ENCODE measurements at regions not wholly inside any gene's neighbourhood (a gene's known extent, or its start where the extent isn't known, plus 50 kb on each side); places are given as distances from the start of the nearest gene placed in this dataset.

- no peak for ATAC-seq
- TF ChIP-seq BACH2 (CRISPR knock-in tag; IDR thresholded peaks at IDR 0.05; ENCODE audit: borderline replicate concordance) (no peak), TSHZ2 (CRISPR knock-in tag; IDR thresholded peaks at IDR 0.05) (no peak), OSR1 (CRISPR knock-in tag; IDR thresholded peaks at IDR 0.05) (no peak), ZNF8 (CRISPR knock-in tag; IDR thresholded peaks at IDR 0.05) (no peak), GLIS3 (CRISPR knock-in tag; IDR thresholded peaks at IDR 0.05) (no peak), ZFP3 (CRISPR knock-in tag; IDR thresholded peaks at IDR 0.05) (no peak), RARB (CRISPR knock-in tag; IDR thresholded peaks at IDR 0.05) (no peak), SNAI2 (CRISPR knock-in tag; IDR thresholded peaks at IDR 0.05) (no peak), TCF4 (CRISPR knock-in tag; IDR thresholded peaks at IDR 0.05; ENCODE audit: borderline replicate concordance) (no peak)
- TF ChIP-seq, protein P1, sequence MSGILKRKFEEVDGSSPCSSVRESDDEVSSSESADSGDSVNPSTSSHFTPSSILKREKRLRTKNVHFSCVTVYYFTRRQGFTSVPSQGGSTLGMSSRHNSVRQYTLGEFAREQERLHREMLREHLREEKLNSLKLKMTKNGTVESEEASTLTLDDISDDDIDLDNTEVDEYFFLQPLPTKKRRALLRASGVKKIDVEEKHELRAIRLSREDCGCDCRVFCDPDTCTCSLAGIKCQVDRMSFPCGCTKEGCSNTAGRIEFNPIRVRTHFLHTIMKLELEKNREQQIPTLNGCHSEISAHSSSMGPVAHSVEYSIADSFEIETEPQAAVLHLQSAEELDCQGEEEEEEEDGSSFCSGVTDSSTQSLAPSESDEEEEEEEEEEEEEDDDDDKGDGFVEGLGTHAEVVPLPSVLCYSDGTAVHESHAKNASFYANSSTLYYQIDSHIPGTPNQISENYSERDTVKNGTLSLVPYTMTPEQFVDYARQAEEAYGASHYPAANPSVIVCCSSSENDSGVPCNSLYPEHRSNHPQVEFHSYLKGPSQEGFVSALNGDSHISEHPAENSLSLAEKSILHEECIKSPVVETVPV (CRISPR knock-in tag; IDR thresholded peaks at IDR 0.05), result no peak
- TF ChIP-seq, protein P2, sequence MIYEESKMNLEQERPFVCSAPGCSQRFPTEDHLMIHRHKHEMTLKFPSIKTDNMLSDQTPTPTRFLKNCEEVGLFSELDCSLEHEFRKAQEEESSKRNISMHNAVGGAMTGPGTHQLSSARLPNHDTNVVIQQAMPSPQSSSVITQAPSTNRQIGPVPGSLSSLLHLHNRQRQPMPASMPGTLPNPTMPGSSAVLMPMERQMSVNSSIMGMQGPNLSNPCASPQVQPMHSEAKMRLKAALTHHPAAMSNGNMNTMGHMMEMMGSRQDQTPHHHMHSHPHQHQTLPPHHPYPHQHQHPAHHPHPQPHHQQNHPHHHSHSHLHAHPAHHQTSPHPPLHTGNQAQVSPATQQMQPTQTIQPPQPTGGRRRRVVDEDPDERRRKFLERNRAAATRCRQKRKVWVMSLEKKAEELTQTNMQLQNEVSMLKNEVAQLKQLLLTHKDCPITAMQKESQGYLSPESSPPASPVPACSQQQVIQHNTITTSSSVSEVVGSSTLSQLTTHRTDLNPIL (CRISPR knock-in tag; IDR thresholded peaks at IDR 0.05; ENCODE audit: low read depth), result no peak
Measured at GRCh38 chr18:78621141-78621755, 358.4 kb upstream of the SALL3 start.

GRCh38 chr18:78622251-78622906 lies 357.2 kb upstream of the SALL3 start:
- ATAC-seq, result no peak
- TF ChIP-seq ZNF70 (CRISPR knock-in tag; IDR thresholded peaks at IDR 0.05), result no peak
- no peak for TF ChIP-seq ARNTL (CRISPR knock-in tag; IDR thresholded peaks at IDR 0.05; ENCODE audit: borderline replicate concordance, low read depth)
- TF ChIP-seq RARB (CRISPR knock-in tag; IDR thresholded peaks at IDR 0.05), result no peak

DNA sequence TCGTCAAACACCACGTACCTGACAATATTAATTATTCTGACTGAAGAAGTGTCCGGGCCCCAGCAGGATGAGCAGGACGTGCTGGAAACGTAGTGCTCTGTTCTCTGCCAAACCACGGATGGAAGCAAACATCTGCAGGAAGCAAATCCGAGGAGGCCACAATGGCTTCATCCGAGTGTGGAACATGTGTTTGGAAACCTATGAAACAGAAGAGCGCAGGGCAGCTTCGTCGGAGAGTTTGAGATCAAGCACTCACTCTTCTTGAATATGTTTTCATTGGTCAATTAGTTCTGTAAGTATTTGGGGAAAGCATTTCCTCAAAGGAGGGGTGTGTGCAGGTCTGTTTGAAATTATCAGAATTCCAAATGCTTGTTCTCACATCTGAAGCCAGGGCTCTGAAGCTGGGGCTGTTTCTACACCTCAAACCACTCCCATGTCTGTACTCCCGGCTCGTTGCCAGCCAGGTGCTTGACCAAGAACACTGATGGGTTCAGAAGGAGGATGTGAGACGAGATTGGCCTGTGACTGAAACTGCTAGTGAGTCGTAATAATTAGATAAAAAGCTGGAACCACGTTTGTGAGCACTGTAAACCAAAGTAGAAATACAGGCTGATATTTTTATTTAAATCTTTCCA lies 356.6 kb upstream of the SALL3 start:
- no peak for ATAC-seq

GRCh38 chr18:78624646-78625279 lies 354.9 kb upstream of the SALL3 start:
- TF ChIP-seq ESRRG (CRISPR knock-in tag; IDR thresholded peaks at IDR 0.05) (no peak), SNAI2 (CRISPR knock-in tag; IDR thresholded peaks at IDR 0.05) (no peak)
- TF ChIP-seq, protein P1 (CRISPR knock-in tag; IDR thresholded peaks at IDR 0.05), result no peak

More for the DNA sequence above, 356.6 kb upstream of the SALL3 start:
- no peak for TF ChIP-seq ZNF565 (CRISPR knock-in tag; conservative IDR thresholded peaks at IDR 0.05; ENCODE audit: low read depth)
- TF ChIP-seq ESRRG (CRISPR knock-in tag; IDR thresholded peaks at IDR 0.05), result no peak

GRCh38 chr18:78625847-78626246 lies 353.8 kb upstream of the SALL3 start:
- no peak for ATAC-seq
- TF ChIP-seq ESRRG (CRISPR knock-in tag; IDR thresholded peaks at IDR 0.05), result no peak
- no peak for TF ChIP-seq PATZ1 (CRISPR knock-in tag; IDR thresholded peaks at IDR 0.05; ENCODE audit: borderline replicate concordance)
- no peak for TF ChIP-seq TSHZ2 (CRISPR knock-in tag; IDR thresholded peaks at IDR 0.05)
- no peak for TF ChIP-seq ZNF8 (CRISPR knock-in tag; IDR thresholded peaks at IDR 0.05)
- no peak for TF ChIP-seq ZFP30 (CRISPR knock-in tag; IDR thresholded peaks at IDR 0.05)
- no peak for TF ChIP-seq GLIS3 (CRISPR knock-in tag; IDR thresholded peaks at IDR 0.05)
- no peak for TF ChIP-seq SNAI2 (CRISPR knock-in tag; IDR thresholded peaks at IDR 0.05)
- no peak for TF ChIP-seq PPARA (CRISPR knock-in tag; IDR thresholded peaks at IDR 0.05; ENCODE audit: borderline replicate concordance)
- no peak for TF ChIP-seq TOX (CRISPR knock-in tag; IDR thresholded peaks at IDR 0.05; ENCODE audit: borderline replicate concordance)
- no peak for TF ChIP-seq BACH2 (CRISPR knock-in tag; IDR thresholded peaks at IDR 0.05; ENCODE audit: borderline replicate concordance)
- TF ChIP-seq ISL1 (CRISPR knock-in tag; IDR thresholded peaks at IDR 0.05), result no peak
- TF ChIP-seq ZFP3 (CRISPR knock-in tag; IDR thresholded peaks at IDR 0.05), result no peak

More at GRCh38 chr18:78624646-78625279, 354.9 kb upstream of the SALL3 start:
- ATAC-seq, result no peak
